Bronchial epithelial cell (primary cell): ENCODE measurements at regions not wholly inside any gene's neighbourhood (a gene's known extent, or its start where the extent isn't known, plus 50 kb on each side); places are given as distances from the start of the nearest gene placed in this dataset.
A peak's percentile ranks its signal among the peaks of the same experiment; 100 is the strongest.

ENCODE experiments used
- DNase-seq: peaks from one replicate; pipeline ENCODE4 v3.0.0-alpha.2; 2010; ENCODE audit warnings: low read depth
- FAIRE-seq: peaks from 2 replicates; lab custom pipeline; 2011; peaks lifted over from hg19 to GRCh38; lab: Jason Lieb, UNC
- H3K27me3 ChIP-seq: 2 replicates; pipeline ENCODE4 v1.5.1; 2011; ENCODE audit warnings: low read length; ENCODE audit not compliant: control insufficient read depth, insufficient read depth
- H3K36me3 ChIP-seq: 2 replicates; pipeline ENCODE4 v1.5.1; 2011; ENCODE audit warnings: low read length; ENCODE audit not compliant: control insufficient read depth, insufficient read depth
- H3K4me3 ChIP-seq: 2 replicates; pipeline ENCODE4 v1.5.1; 2011; ENCODE audit warnings: mild to moderate bottlenecking, low read depth, low read length, control low read depth
- CTCF ChIP-seq: IDR thresholded peaks from 2 replicates; pipeline ENCODE4 v1.5.1; 2011; ENCODE audit warnings: mild to moderate bottlenecking, moderate library complexity, low read length, control low read depth, inconsistent platforms; ENCODE audit not compliant: insufficient read depth, severe bottlenecking

- no peaks in the 10 kb centered on the region for H3K36me3 ChIP-seq
- FAIRE-seq (no peak), DNase-seq (no peak)
- no peaks in the 10 kb centered on the region for H3K27me3 ChIP-seq
- no peak overlapping the region for H3K4me3 ChIP-seq
- no peak for TF ChIP-seq CTCF
Observed at GRCh38 chr6:95286874-95287273, 290.5 kb upstream of the MANEA start.

GRCh38 chr6:95288251-95288650 lies 289.1 kb upstream of the MANEA start:
- FAIRE-seq (no peak), DNase-seq (no peak)
- H3K27me3 ChIP-seq: no peaks in the 10 kb centered on the region
- TF ChIP-seq CTCF: no peak
- H3K4me3 ChIP-seq: no peak overlapping the region
- no peaks in the 10 kb centered on the region for H3K36me3 ChIP-seq

- H3K4me3 ChIP-seq: no peak overlapping the region
- FAIRE-seq (no peak), DNase-seq (no peak)
- H3K27me3 ChIP-seq: no peaks in the 10 kb centered on the region
- H3K36me3 ChIP-seq: no peaks in the 10 kb centered on the region
- no peak for TF ChIP-seq CTCF
Observed at GRCh38 chr6:95292011-95292410, 285.3 kb upstream of the MANEA start.

- no peak for TF ChIP-seq CTCF
- Histone ChIP-seq H3K4me3 (no peak overlapping the region), H3K27me3 (no peaks in the 10 kb centered on the region), H3K36me3 (no peaks in the 10 kb centered on the region)
- DNase-seq (no peak), FAIRE-seq (no peak)
Observed at GRCh38 chr6:95293257-95293656, 284.1 kb upstream of the MANEA start.

GRCh38 chr6:95294043-95294442 lies 283.3 kb upstream of the MANEA start:
- Histone ChIP-seq H3K36me3 (no peaks in the 10 kb centered on the region), H3K4me3 (no peak overlapping the region), H3K27me3 (no peaks in the 10 kb centered on the region)
- no peak for FAIRE-seq
- TF ChIP-seq CTCF: no peak
- peak; percentile 66 for DNase-seq

DNA sequence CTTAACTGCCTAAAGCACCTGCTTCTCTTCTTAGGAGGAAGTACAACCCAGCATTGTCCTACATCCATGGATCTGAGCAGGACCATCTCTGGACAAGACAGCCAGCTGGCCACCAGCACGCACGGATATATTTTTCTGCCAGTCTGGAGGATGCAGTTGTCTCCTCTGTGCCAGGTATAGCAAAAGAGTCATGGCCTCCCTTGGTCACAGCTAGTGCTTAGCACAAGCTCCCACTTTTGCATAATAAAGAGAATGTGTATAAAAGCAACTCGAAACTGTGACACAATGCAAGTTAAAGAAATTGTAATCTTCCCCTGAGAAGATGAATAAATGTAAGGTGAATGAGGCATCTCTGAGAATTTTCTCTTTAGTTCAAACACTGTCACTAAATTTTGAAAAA lies 267.8 kb upstream of the MANEA start:
- no peaks in the 10 kb centered on the region for H3K27me3 ChIP-seq
- TF ChIP-seq CTCF: no peak
- DNase-seq (no peak), FAIRE-seq (no peak)
- no peaks in the 10 kb centered on the region for H3K36me3 ChIP-seq
- H3K4me3 ChIP-seq: no peak overlapping the region
